ENCODE measurements at regions not wholly inside any gene's neighbourhood (a gene's known extent, or its start where the extent isn't known, plus 50 kb on each side); places are given as distances from the start of the nearest gene placed in this dataset.

DNA sequence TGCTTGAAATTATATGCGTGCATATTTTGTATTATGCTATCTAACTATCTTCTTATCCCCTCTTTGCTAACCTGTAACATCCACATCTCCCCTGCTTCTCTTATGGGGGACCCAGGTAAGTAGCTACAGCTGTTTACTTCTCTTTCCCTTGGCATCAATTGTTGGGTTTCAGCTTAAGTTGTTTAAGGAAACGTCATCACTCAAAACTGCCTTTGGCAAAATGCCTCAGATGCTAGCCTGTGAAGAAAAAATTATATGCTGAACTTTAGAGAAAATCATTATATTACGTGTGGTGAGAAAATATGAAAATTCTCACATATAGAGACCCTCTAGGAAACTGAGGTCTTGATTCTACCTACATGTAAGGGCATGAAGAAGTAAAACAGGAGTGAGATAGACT lies 447.0 kb upstream of the NECTIN3 start:
- Histone ChIP-seq H3K79me2 (ENCODE audit: control insufficient read depth, insufficient read depth, low read length) (no peaks in the 10 kb centered on the region), H3K9me3 (replicated peaks; ENCODE audit: control insufficient read depth, insufficient read depth, low read depth, low read length) (no peaks in the 10 kb centered on the region), H3K4me2 (ENCODE audit: insufficient read depth, low read length) (no peak overlapping the region), H3K36me3 (ENCODE audit: control insufficient read depth, insufficient read depth, low read length) (no peaks in the 10 kb centered on the region), H4K20me1 (replicated peaks; ENCODE audit: control insufficient read depth, insufficient read depth, low read length) (no peaks in the 10 kb centered on the region), H3K4me3 (no peak overlapping the region), H3K27me3 (ENCODE audit: control insufficient read depth in 2 of 2, insufficient read depth in 2 of 2, low read length in 2 of 2) (no peaks in the 10 kb centered on the region), H2AFZ (ENCODE audit: low read depth, low read length) (no peak overlapping the region), H3K4me1 (replicated peaks in 1 of 2; ENCODE audit: control insufficient read depth in 2 of 2, insufficient read depth in 2 of 2, low read length in 2 of 2) (no peaks in the 10 kb centered on the region; a peak in 1 of 5 replicates), H3K9me1 (ENCODE audit: control insufficient read depth, insufficient read depth, low read length) (no peaks in the 10 kb centered on the region), H3K27ac (ENCODE audit: extremely low read depth, low read depth, low read length) (no peak overlapping the region), H3K9ac (ENCODE audit: insufficient read depth in 1 of 2, low read depth in 2 of 2, low read length in 2 of 2) (no peak overlapping the region)
- CTCF ChIA-PET (ENCODE audit: low intra/inter-chr PET ratio), result no interaction called here
- in situ Hi-C loops (cut with MboI), result no loop called here
- ATAC-seq (no peak), FAIRE-seq (no peak), DNase-seq (ENCODE audit: extremely low read depth in 1 of 4, low spot score in 3 of 4) (no peak)
- intact Hi-C loops (cut with micrococcal nuclease), result loop anchor here (10.0 kb wide), 1 partner anchor 100 kb away; no protein-coding TSS in a partner anchor
- POLR2A ChIA-PET, result no interaction called here
- no TSS peak for BruUV-seq (replicated peaks)
- 30% methylated on average over 2 of the region's 3 CpGs for WGBS (ENCODE audit: insufficient coverage, low coverage, missing lambda C conversion rate)
- no peak for TF ChIP-seq YY1 (IDR thresholded peaks at IDR 0.05; ENCODE audit: borderline replicate concordance in 1 of 3, control insufficient read depth in 1 of 3, extremely low read depth in 1 of 3, insufficient read depth in 3 of 3, insufficient read length in 1 of 3, insufficient replicate concordance in 2 of 3, low read depth in 1 of 3, low read length in 2 of 3)
- no peak for TF ChIP-seq CEBPB (tag; IDR thresholded peaks at IDR 0.05)
- TF ChIP-seq MAFF (IDR thresholded peaks at IDR 0.05; ENCODE audit: low read length), result no peak
- TF ChIP-seq ZNF696 (CRISPR knock-in tag; conservative IDR thresholded peaks at IDR 0.05), result no peak
- TF ChIP-seq SETDB1 (IDR thresholded peaks at IDR 0.05; ENCODE audit: low read length), result no peak
- no peak for TF ChIP-seq ZNF507 (tag; conservative IDR thresholded peaks at IDR 0.05)
- TF ChIP-seq, protein P1, sequence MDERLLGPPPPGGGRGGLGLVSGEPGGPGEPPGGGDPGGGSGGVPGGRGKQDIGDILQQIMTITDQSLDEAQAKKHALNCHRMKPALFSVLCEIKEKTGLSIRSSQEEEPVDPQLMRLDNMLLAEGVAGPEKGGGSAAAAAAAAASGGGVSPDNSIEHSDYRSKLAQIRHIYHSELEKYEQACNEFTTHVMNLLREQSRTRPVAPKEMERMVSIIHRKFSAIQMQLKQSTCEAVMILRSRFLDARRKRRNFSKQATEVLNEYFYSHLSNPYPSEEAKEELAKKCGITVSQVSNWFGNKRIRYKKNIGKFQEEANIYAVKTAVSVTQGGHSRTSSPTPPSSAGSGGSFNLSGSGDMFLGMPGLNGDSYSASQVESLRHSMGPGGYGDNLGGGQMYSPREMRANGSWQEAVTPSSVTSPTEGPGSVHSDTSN (CRISPR knock-in tag; IDR thresholded peaks at IDR 0.05; ENCODE audit: low read depth), result no peak
- TF ChIP-seq, protein P1 (tag; conservative IDR thresholded peaks at IDR 0.05; ENCODE audit: low read depth), result no peak
- no peak for TF ChIP-seq RBM15 (IDR thresholded peaks at IDR 0.05; ENCODE audit: insufficient read depth, low read length)
- TF ChIP-seq, protein P2, sequence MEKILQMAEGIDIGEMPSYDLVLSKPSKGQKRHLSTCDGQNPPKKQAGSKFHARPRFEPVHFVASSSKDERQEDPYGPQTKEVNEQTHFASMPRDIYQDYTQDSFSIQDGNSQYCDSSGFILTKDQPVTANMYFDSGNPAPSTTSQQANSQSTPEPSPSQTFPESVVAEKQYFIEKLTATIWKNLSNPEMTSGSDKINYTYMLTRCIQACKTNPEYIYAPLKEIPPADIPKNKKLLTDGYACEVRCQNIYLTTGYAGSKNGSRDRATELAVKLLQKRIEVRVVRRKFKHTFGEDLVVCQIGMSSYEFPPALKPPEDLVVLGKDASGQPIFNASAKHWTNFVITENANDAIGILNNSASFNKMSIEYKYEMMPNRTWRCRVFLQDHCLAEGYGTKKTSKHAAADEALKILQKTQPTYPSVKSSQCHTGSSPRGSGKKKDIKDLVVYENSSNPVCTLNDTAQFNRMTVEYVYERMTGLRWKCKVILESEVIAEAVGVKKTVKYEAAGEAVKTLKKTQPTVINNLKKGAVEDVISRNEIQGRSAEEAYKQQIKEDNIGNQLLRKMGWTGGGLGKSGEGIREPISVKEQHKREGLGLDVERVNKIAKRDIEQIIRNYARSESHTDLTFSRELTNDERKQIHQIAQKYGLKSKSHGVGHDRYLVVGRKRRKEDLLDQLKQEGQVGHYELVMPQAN (IDR thresholded peaks at IDR 0.05; ENCODE audit: borderline replicate concordance), result no peak
- TF ChIP-seq MECOM (CRISPR knock-in tag; IDR thresholded peaks at IDR 0.05), result no peak
- TF ChIP-seq SFPQ (IDR thresholded peaks at IDR 0.05; ENCODE audit: low read depth, low read length), result no peak
- no peak for TF ChIP-seq HLTF (IDR thresholded peaks at IDR 0.05)
- TF ChIP-seq NFYB (IDR thresholded peaks at IDR 0.05; ENCODE audit: extremely low read depth, insufficient read length), result no peak
- TF ChIP-seq ZFP91 (CRISPR knock-in tag; IDR thresholded peaks at IDR 0.05), result no peak

All from K562 (cell line).